Thyroid gland (tissue), 4 donors: ENCODE measurements at regions not wholly inside any gene's neighbourhood (a gene's known extent, or its start where the extent isn't known, plus 50 kb on each side); places are given as distances from the start of the nearest gene placed in this dataset.

Source experiments
- POLR2A ChIP-seq, 2 donors: fragments of 450-650 bp; IDR thresholded peaks; one replicate each; pipeline ENCODE4 v1.6.1; 2017; ENCODE audit warnings: antibody characterized with exemption in 2 of 2, mild to moderate bottlenecking in 2 of 2, moderate library complexity in 1 of 2
- TF ChIP-seq, protein P1 (sequence below), 6 experiments: fragments of 200-600 bp in 3 of 6; fragments of 450-650 bp in 3 of 6; sonication (generic) in 3 of 6; IDR thresholded peaks; one replicate each; pipeline ENCODE4 v1.5.1; 2016 to 2019; ENCODE audit warnings: antibody characterized with exemption in 6 of 6, mild to moderate bottlenecking in 2 of 6, inconsistent platforms in 1 of 6, moderate library complexity in 1 of 6

- TF ChIP-seq, protein P1, sequence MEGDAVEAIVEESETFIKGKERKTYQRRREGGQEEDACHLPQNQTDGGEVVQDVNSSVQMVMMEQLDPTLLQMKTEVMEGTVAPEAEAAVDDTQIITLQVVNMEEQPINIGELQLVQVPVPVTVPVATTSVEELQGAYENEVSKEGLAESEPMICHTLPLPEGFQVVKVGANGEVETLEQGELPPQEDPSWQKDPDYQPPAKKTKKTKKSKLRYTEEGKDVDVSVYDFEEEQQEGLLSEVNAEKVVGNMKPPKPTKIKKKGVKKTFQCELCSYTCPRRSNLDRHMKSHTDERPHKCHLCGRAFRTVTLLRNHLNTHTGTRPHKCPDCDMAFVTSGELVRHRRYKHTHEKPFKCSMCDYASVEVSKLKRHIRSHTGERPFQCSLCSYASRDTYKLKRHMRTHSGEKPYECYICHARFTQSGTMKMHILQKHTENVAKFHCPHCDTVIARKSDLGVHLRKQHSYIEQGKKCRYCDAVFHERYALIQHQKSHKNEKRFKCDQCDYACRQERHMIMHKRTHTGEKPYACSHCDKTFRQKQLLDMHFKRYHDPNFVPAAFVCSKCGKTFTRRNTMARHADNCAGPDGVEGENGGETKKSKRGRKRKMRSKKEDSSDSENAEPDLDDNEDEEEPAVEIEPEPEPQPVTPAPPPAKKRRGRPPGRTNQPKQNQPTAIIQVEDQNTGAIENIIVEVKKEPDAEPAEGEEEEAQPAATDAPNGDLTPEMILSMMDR (IDR thresholded peaks at IDR 0.05) = no peak
- no peak for TF ChIP-seq POLR2A (IDR thresholded peaks at IDR 0.05)
Observed at GRCh38 chr5:85865296-85865695, 752.4 kb upstream of the COX7C start.
